ENCODE measurements at regions not wholly inside any gene's neighbourhood (a gene's known extent, or its start where the extent isn't known, plus 50 kb on each side); places are given as distances from the start of the nearest gene placed in this dataset.

GRCh38 chr9:120187758-120188157 lies 392.2 kb downstream of the CDK5RAP2 start:
- no peak for TF ChIP-seq CTCF (IDR thresholded peaks at IDR 0.05)
- TF ChIP-seq POLR2AphosphoS5 (IDR thresholded peaks at IDR 0.05) = no peak
